ENCODE measurements at regions not wholly inside any gene's neighbourhood (a gene's known extent, or its start where the extent isn't known, plus 50 kb on each side); places are given as distances from the start of the nearest gene placed in this dataset.

- no peak for TF ChIP-seq CTCF (IDR thresholded peaks at IDR 0.05)
- TF ChIP-seq POLR2AphosphoS5 (IDR thresholded peaks at IDR 0.05): no peak
These were observed 422.7 kb downstream of the ARL4A start for GRCh38 chr7:13110107-13110506.

Measured in stomach (tissue), 4 donors.